GM12873 (cell line): ENCODE measurements at regions not wholly inside any gene's neighbourhood (a gene's known extent, or its start where the extent isn't known, plus 50 kb on each side); places are given as distances from the start of the nearest gene placed in this dataset.

Experiments used
- CTCF ChIP-seq: IDR thresholded peaks from 2 replicates; pipeline ENCODE4 v1.5.1; 2012; ENCODE audit warnings: low read depth, mild to moderate bottlenecking, moderate library complexity, low read length, control low read depth; ENCODE audit not compliant: insufficient read depth; ENCODE audit errors: missing control alignments

GRCh38 chr4:151472711-151473110 is 63.7 kb downstream of the FHIP1A start:
- TF ChIP-seq CTCF = no peak

- TF ChIP-seq CTCF = no peak
Observed at GRCh38 chr4:151473521-151474097, 64.6 kb downstream of the FHIP1A start.

GRCh38 chr4:151475035-151475714 is 66.2 kb downstream of the FHIP1A start:
- TF ChIP-seq CTCF = no peak

- no peak for TF ChIP-seq CTCF
Observed at GRCh38 chr4:151481813-151482212, 72.8 kb downstream of the FHIP1A start.

- no peak for TF ChIP-seq CTCF
Observed at GRCh38 chr4:151484396-151485102, 75.6 kb downstream of the FHIP1A start.

GRCh38 chr4:151485541-151486131 is 76.7 kb downstream of the FHIP1A start:
- no peak for TF ChIP-seq CTCF

- no peak for TF ChIP-seq CTCF
Observed at GRCh38 chr4:151486168-151486567, 77.2 kb downstream of the FHIP1A start.
